ENCODE measurements at regions not wholly inside any gene's neighbourhood (a gene's known extent, or its start where the extent isn't known, plus 50 kb on each side); places are given as distances from the start of the nearest gene placed in this dataset.

- Histone ChIP-seq H3K4me2 (ENCODE audit: low read length) (no peak overlapping the region), H3K79me2 (ENCODE audit: insufficient read depth, low read length) (no peaks in the 10 kb centered on the region), H3K36me3 (ENCODE audit: insufficient read depth, low read length) (no peaks in the 10 kb centered on the region), H3K4me3 (ENCODE audit: low read depth, low read length, poor library complexity, severe bottlenecking) (no peak overlapping the region), H3K9ac (ENCODE audit: low read length) (no peak overlapping the region), H3K9me3 (ENCODE audit: low read length) (no peaks in the 10 kb centered on the region), H3K27ac (ENCODE audit: low read depth, low read length, poor library complexity, severe bottlenecking) (no peak overlapping the region), H3F3A (ENCODE audit: insufficient read depth, low read length) (no peaks in the 10 kb centered on the region), H3K4me1 (ENCODE audit: insufficient read depth, low read length, severe bottlenecking) (no peaks in the 10 kb centered on the region), H2AFZ (ENCODE audit: low read length) (no peak overlapping the region), H4K20me1 (ENCODE audit: insufficient read depth, low read length) (no peaks in the 10 kb centered on the region), H3K9me2 (ENCODE audit: low read depth, low read length) (no peaks in the 10 kb centered on the region), H3K27me3 (ENCODE audit: insufficient read depth, low read length) (no peaks in the 10 kb centered on the region)
- TF ChIP-seq EZH2 (IDR thresholded peaks at IDR 0.05; ENCODE audit: borderline replicate concordance, low read length) = no peak
- no peak for TF ChIP-seq CTCF (IDR thresholded peaks at IDR 0.05; ENCODE audit: low read length)
Measured at GRCh38 chr2:114049826-114050225, 159.9 kb downstream of the ACTR3 start.

- TF ChIP-seq CTCF (IDR thresholded peaks at IDR 0.05; ENCODE audit: low read length) (no peak), EZH2 (IDR thresholded peaks at IDR 0.05; ENCODE audit: borderline replicate concordance, low read length) (no peak)
- no peaks in the 10 kb centered on the region for H3K79me2 ChIP-seq (ENCODE audit: insufficient read depth, low read length)
- H3K9me2 ChIP-seq (ENCODE audit: low read depth, low read length) = no peaks in the 10 kb centered on the region
- H3K9ac ChIP-seq (ENCODE audit: low read length) = no peak overlapping the region
- H3K9me3 ChIP-seq (ENCODE audit: low read length) = no peaks in the 10 kb centered on the region
- H4K20me1 ChIP-seq (ENCODE audit: insufficient read depth, low read length) = no peaks in the 10 kb centered on the region
- no peak overlapping the region for H3K4me3 ChIP-seq (ENCODE audit: low read depth, low read length, poor library complexity, severe bottlenecking)
- no peak overlapping the region for H3K4me2 ChIP-seq (ENCODE audit: low read length)
- H3F3A ChIP-seq (ENCODE audit: insufficient read depth, low read length) = no peaks in the 10 kb centered on the region
- H2AFZ ChIP-seq (ENCODE audit: low read length) = no peak overlapping the region
- no peak overlapping the region for H3K27ac ChIP-seq (ENCODE audit: low read depth, low read length, poor library complexity, severe bottlenecking)
- H3K27me3 ChIP-seq (ENCODE audit: insufficient read depth, low read length) = no peaks in the 10 kb centered on the region
- no peaks in the 10 kb centered on the region for H3K36me3 ChIP-seq (ENCODE audit: insufficient read depth, low read length)
- no peaks in the 10 kb centered on the region for H3K4me1 ChIP-seq (ENCODE audit: insufficient read depth, low read length, severe bottlenecking)
Measured at GRCh38 chr2:114056294-114057143, 166.6 kb downstream of the ACTR3 start.

GRCh38 chr2:114057638-114058037 is 167.7 kb downstream of the ACTR3 start:
- no peaks in the 10 kb centered on the region for H3K4me1 ChIP-seq (ENCODE audit: insufficient read depth, low read length, severe bottlenecking)
- H3K27me3 ChIP-seq (ENCODE audit: insufficient read depth, low read length) = no peaks in the 10 kb centered on the region
- TF ChIP-seq EZH2 (IDR thresholded peaks at IDR 0.05; ENCODE audit: borderline replicate concordance, low read length) = no peak
- TF ChIP-seq CTCF (IDR thresholded peaks at IDR 0.05; ENCODE audit: low read length) = no peak
- no peak overlapping the region for H3K9ac ChIP-seq (ENCODE audit: low read length)
- H3K9me2 ChIP-seq (ENCODE audit: low read depth, low read length) = no peaks in the 10 kb centered on the region
- no peak overlapping the region for H3K27ac ChIP-seq (ENCODE audit: low read depth, low read length, poor library complexity, severe bottlenecking)
- H3F3A ChIP-seq (ENCODE audit: insufficient read depth, low read length) = no peaks in the 10 kb centered on the region
- H2AFZ ChIP-seq (ENCODE audit: low read length) = no peak overlapping the region
- no peaks in the 10 kb centered on the region for H3K36me3 ChIP-seq (ENCODE audit: insufficient read depth, low read length)
- no peaks in the 10 kb centered on the region for H4K20me1 ChIP-seq (ENCODE audit: insufficient read depth, low read length)
- no peaks in the 10 kb centered on the region for H3K9me3 ChIP-seq (ENCODE audit: low read length)
- no peak overlapping the region for H3K4me3 ChIP-seq (ENCODE audit: low read depth, low read length, poor library complexity, severe bottlenecking)
- H3K4me2 ChIP-seq (ENCODE audit: low read length) = no peak overlapping the region
- H3K79me2 ChIP-seq (ENCODE audit: insufficient read depth, low read length) = no peaks in the 10 kb centered on the region

All from OCI-LY1 (cell line).